CD4-positive, alpha-beta T cell treated with Interferon alpha-2 for 1 hour (primary cell): ENCODE measurements at regions not wholly inside any gene's neighbourhood (a gene's known extent, or its start where the extent isn't known, plus 50 kb on each side); places are given as distances from the start of the nearest gene placed in this dataset.

Experiments
- DNase-seq, 2 donors: peaks; one replicate each; pipeline ENCODE4 v3.0.0-alpha.2; 2020 to 2022

GRCh38 chr10:84076540-84077195, 62.6 kb upstream of the GHITM start:
- DNase-seq, result no peak

GRCh38 chr10:84077768-84078167, 61.5 kb upstream of the GHITM start:
- no peak for DNase-seq

- DNase-seq, result no peak
These were observed 60.5 kb upstream of the GHITM start for GRCh38 chr10:84078771-84079170.

GRCh38 chr10:84084342-84084741, 55.0 kb upstream of the GHITM start:
- DNase-seq, result no peak

GRCh38 chr10:84087202-84087601, 52.1 kb upstream of the GHITM start:
- no peak for DNase-seq

- no peak for DNase-seq
These were observed 50.7 kb upstream of the GHITM start for GRCh38 chr10:84088626-84089025.

GRCh38 chr10:84089162-84089561, 50.1 kb upstream of the GHITM start:
- no peak for DNase-seq
